IMR-90 (cell line): ENCODE measurements at regions not wholly inside any gene's neighbourhood (a gene's known extent, or its start where the extent isn't known, plus 50 kb on each side); places are given as distances from the start of the nearest gene placed in this dataset.

ENCODE experiments used
- BHLHE40 ChIP-seq: fragments of 150-350 bp; IDR thresholded peaks from 2 replicates; pipeline ENCODE4 v1.6.1; 2016; ENCODE audit warnings: mild to moderate bottlenecking, low read depth, low read length
- CTCF ChIP-seq: conservative IDR thresholded peaks from 2 replicates; pipeline ENCODE4 v1.5.1; 2012; ENCODE audit warnings: mild to moderate bottlenecking, low read depth, low read length, improper control_type of control experiment
- MXI1 ChIP-seq: IDR thresholded peaks from 2 replicates; pipeline ENCODE4 v1.6.1; 2012; ENCODE audit warnings: low read depth, mild to moderate bottlenecking, low read length, moderate library complexity, borderline replicate concordance
- POLR2A ChIP-seq: IDR thresholded peaks from 2 replicates; pipeline ENCODE4 v1.6.1; 2012; ENCODE audit warnings: mild to moderate bottlenecking, low read depth, low read length
- RAD21 ChIP-seq: IDR thresholded peaks from 2 replicates; pipeline ENCODE4 v1.6.1; 2012; ENCODE audit warnings: low read length, improper control_type of control experiment
- RFX5 ChIP-seq: IDR thresholded peaks from 2 replicates; pipeline ENCODE4 v1.8.0; 2012; ENCODE audit warnings: low read depth, mild to moderate bottlenecking, low read length, moderate library complexity
- SMC3 ChIP-seq: fragments of 150-350 bp; IDR thresholded peaks from 2 replicates; pipeline ENCODE4 v1.6.1; 2016; ENCODE audit warnings: low read depth, mild to moderate bottlenecking, antibody characterized with exemption, low read length, moderate library complexity

DNA sequence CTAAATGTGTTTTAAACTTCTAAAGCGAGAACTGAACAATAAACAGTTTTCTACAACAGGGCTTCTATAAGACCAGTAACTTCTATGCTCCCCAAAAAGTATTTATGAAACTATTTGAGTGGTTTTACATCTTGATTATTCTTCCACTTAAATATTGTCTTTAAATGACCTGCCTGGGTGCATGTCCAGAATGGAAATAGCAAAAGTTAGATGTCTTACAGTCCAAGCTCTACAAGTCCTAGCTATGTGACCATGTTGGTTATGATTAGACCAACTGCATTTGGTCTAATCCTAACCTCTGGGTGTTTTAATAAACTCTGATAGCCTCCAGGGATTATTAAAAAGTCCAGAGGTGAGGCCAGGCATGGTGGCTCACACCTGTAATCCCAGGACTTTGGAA is 79.0 kb upstream of the ATXN3L start:
- TF ChIP-seq CTCF (no peak), RFX5 (no peak), POLR2A (no peak), RAD21 (no peak), MXI1 (no peak), SMC3 (no peak), BHLHE40 (no peak)
